SIG-M5 (cell line): ENCODE measurements at regions not wholly inside any gene's neighbourhood (a gene's known extent, or its start where the extent isn't known, plus 50 kb on each side); places are given as distances from the start of the nearest gene placed in this dataset.
"Not testable (repeated sequence)": the region's sequence is repeated elsewhere in the genome, so short reads cannot be mapped to it uniquely, and the experiment has no call there.

Experiments used
- DNase-seq: peaks from one replicate; lab custom pipeline; 2025; lab: John Stamatoyannopoulos, UW

GRCh38 chr2:8121022-8121825 is 560.6 kb upstream of the ID2 start:
- no peak for DNase-seq

GRCh38 chr2:8121826-8122513 is 559.9 kb upstream of the ID2 start:
- DNase-seq: no peak

- no peak for DNase-seq
Measured at GRCh38 chr2:8122520-8122919, 559.3 kb upstream of the ID2 start.

GRCh38 chr2:8123464-8123863 is 558.4 kb upstream of the ID2 start:
- no peak for DNase-seq

GRCh38 chr2:8125741-8126711 is 555.8 kb upstream of the ID2 start:
- no peak for DNase-seq

- DNase-seq: no peak
Measured at GRCh38 chr2:8126783-8127182, 555.1 kb upstream of the ID2 start.

GRCh38 chr2:8131423-8131822 is 550.4 kb upstream of the ID2 start:
- DNase-seq: not testable (repeated sequence)

- DNase-seq: no peak
Measured at GRCh38 chr2:8132351-8132831, 549.5 kb upstream of the ID2 start.

- DNase-seq: no peak
Measured at GRCh38 chr2:8132879-8133278, 549.0 kb upstream of the ID2 start.

- no peak for DNase-seq
Measured at GRCh38 chr2:8133363-8133762, 548.5 kb upstream of the ID2 start.

GRCh38 chr2:8133913-8134472 is 547.9 kb upstream of the ID2 start:
- DNase-seq: no peak

- no peak for DNase-seq
Measured at GRCh38 chr2:8134473-8134932, 547.4 kb upstream of the ID2 start.

GRCh38 chr2:8134985-8135682 is 546.7 kb upstream of the ID2 start:
- no peak for DNase-seq

- DNase-seq: no peak
Measured at GRCh38 chr2:8137801-8138200, 544.1 kb upstream of the ID2 start.

GRCh38 chr2:8138525-8138922 is 543.3 kb upstream of the ID2 start:
- no peak for DNase-seq

- DNase-seq: no peak
Measured at GRCh38 chr2:8138923-8139667, 542.8 kb upstream of the ID2 start.

- DNase-seq: no peak
Measured at GRCh38 chr2:8139668-8140200, 542.1 kb upstream of the ID2 start.

- no peak for DNase-seq
Measured at GRCh38 chr2:8141079-8141707, 540.7 kb upstream of the ID2 start.

- DNase-seq: no peak
Measured at GRCh38 chr2:8141780-8142179, 540.1 kb upstream of the ID2 start.

GRCh38 chr2:8142461-8142860 is 539.4 kb upstream of the ID2 start:
- no peak for DNase-seq
